ENCODE measurements at regions not wholly inside any gene's neighbourhood (a gene's known extent, or its start where the extent isn't known, plus 50 kb on each side); places are given as distances from the start of the nearest gene placed in this dataset.

DNA sequence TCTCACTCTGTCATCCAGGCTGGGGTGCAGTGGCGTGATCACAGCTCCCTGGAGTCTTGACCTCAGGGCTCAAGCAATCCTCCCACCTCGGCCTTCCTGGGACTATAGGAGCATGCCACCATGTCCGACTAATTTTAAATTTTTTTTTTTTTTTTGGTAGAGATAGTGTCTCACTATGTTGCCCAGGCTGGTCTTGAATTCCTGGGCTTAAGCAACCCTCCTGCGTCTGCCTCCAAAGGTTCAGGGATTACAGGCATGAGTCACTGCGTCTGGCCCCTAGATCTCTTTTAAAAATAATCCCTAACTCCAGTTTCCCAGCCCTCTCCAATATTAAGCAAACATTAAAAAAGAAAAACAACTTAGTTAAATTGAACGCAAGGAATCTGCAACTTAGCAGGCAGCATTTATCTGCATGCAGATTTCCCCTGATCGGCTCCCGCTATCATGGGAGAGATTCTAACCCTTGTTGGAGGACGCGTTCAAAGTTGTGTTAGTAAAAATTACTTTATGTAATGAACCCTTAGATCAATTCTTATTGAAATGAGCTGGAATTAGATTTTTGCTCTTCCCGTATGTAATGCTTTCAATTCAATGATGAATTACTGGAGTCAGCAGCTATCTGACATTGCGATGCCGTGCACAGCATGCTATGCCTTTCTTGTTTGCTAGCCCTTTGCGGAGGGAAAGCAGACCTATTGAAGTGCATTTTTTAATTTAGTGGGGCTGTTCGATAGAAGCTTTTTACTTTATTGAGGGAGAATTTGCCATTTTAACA lies 171.7 kb downstream of the HAPSTR1 start:
- Histone ChIP-seq H3K27ac (ENCODE audit: low read length) (no peak overlapping the region), H3K4me1 (ENCODE audit: low read length) (no peaks in the 10 kb centered on the region), H3K27me3 (replicated peaks; ENCODE audit: insufficient read depth, low read length) (no peaks in the 10 kb centered on the region), H3F3A (ENCODE audit: insufficient read depth, low read length) (no peaks in the 10 kb centered on the region), H2AFZ (ENCODE audit: low read length) (no peak overlapping the region), H3K4me2 (ENCODE audit: low read depth, low read length) (no peak overlapping the region), H3K9me2 (replicated peaks; ENCODE audit: insufficient read depth, low read length) (no peaks in the 10 kb centered on the region), H3K9me3 (replicated peaks; ENCODE audit: insufficient read depth, low read length) (no peaks in the 10 kb centered on the region), H4K20me1 (ENCODE audit: insufficient read depth, low read length) (no peaks in the 10 kb centered on the region), H3K4me3 (ENCODE audit: low read length) (no peak overlapping the region), H3K36me3 (replicated peaks; ENCODE audit: insufficient read depth, low read length) (no peaks in the 10 kb centered on the region), H3K9ac (ENCODE audit: low read length) (no peak overlapping the region), H3K79me2 (ENCODE audit: low read length) (no peaks in the 10 kb centered on the region)
- TF ChIP-seq CTCF (IDR thresholded peaks at IDR 0.05; ENCODE audit: low read length) (no peak), EZH2 (optimal IDR thresholded peaks at IDR 0.05; ENCODE audit: low read depth, low read length) (no peak), EZH2phosphoT487 (IDR thresholded peaks at IDR 0.05; ENCODE audit: low read length) (no peak)
- DNase-seq = no peak

DNA sequence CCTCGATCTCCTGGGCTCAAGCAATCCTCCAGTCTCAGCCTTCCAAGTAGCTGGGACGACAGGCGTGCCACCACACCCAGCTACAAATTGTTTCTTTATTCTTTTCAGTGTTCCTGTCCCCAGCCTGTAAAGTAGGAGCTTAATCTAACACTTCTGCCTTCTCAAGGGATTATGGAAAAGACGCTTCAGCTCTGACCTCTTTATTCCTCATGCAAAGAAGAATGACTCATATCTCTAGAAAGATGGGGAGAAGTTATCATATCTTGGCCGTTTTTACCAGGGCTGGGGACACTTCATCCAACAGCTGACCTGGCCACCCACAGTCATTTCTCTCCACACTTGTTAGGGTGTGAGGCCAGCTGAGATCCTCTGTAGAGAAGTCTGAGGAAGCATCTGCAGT lies 172.6 kb downstream of the HAPSTR1 start:
- TF ChIP-seq CTCF (IDR thresholded peaks at IDR 0.05; ENCODE audit: low read length) (no peak), EZH2 (optimal IDR thresholded peaks at IDR 0.05; ENCODE audit: low read depth, low read length) (no peak), EZH2phosphoT487 (IDR thresholded peaks at IDR 0.05; ENCODE audit: low read length) (no peak)
- Histone ChIP-seq H3F3A (ENCODE audit: insufficient read depth, low read length) (no peaks in the 10 kb centered on the region), H3K9me3 (replicated peaks; ENCODE audit: insufficient read depth, low read length) (no peaks in the 10 kb centered on the region), H3K9me2 (replicated peaks; ENCODE audit: insufficient read depth, low read length) (no peaks in the 10 kb centered on the region), H4K20me1 (ENCODE audit: insufficient read depth, low read length) (no peaks in the 10 kb centered on the region), H3K4me1 (ENCODE audit: low read length) (no peaks in the 10 kb centered on the region), H3K4me2 (ENCODE audit: low read depth, low read length) (no peak overlapping the region), H2AFZ (ENCODE audit: low read length) (no peak overlapping the region), H3K27ac (ENCODE audit: low read length) (no peak overlapping the region), H3K9ac (ENCODE audit: low read length) (no peak overlapping the region), H3K4me3 (ENCODE audit: low read length) (no peak overlapping the region), H3K27me3 (replicated peaks; ENCODE audit: insufficient read depth, low read length) (no peaks in the 10 kb centered on the region), H3K36me3 (replicated peaks; ENCODE audit: insufficient read depth, low read length) (no peaks in the 10 kb centered on the region), H3K79me2 (ENCODE audit: low read length) (no peaks in the 10 kb centered on the region)
- DNase-seq = no peak

- H3K36me3 ChIP-seq (replicated peaks; ENCODE audit: insufficient read depth, low read length) = no peaks in the 10 kb centered on the region
- H3K4me2 ChIP-seq (ENCODE audit: low read depth, low read length) = no peak overlapping the region
- no peak overlapping the region for H3K27ac ChIP-seq (ENCODE audit: low read length)
- no peaks in the 10 kb centered on the region for H3F3A ChIP-seq (ENCODE audit: insufficient read depth, low read length)
- DNase-seq = no peak
- H3K4me1 ChIP-seq (ENCODE audit: low read length) = no peaks in the 10 kb centered on the region
- TF ChIP-seq EZH2phosphoT487 (IDR thresholded peaks at IDR 0.05; ENCODE audit: low read length) (no peak), CTCF (IDR thresholded peaks at IDR 0.05; ENCODE audit: low read length) (no peak), EZH2 (optimal IDR thresholded peaks at IDR 0.05; ENCODE audit: low read depth, low read length) (no peak)
- H3K9me3 ChIP-seq (replicated peaks; ENCODE audit: insufficient read depth, low read length) = no peaks in the 10 kb centered on the region
- no peak overlapping the region for H2AFZ ChIP-seq (ENCODE audit: low read length)
- H3K79me2 ChIP-seq (ENCODE audit: low read length) = no peaks in the 10 kb centered on the region
- H3K27me3 ChIP-seq (replicated peaks; ENCODE audit: insufficient read depth, low read length) = no peaks in the 10 kb centered on the region
- H3K9ac ChIP-seq (ENCODE audit: low read length) = no peak overlapping the region
- H3K9me2 ChIP-seq (replicated peaks; ENCODE audit: insufficient read depth, low read length) = no peaks in the 10 kb centered on the region
- no peak overlapping the region for H3K4me3 ChIP-seq (ENCODE audit: low read length)
- no peaks in the 10 kb centered on the region for H4K20me1 ChIP-seq (ENCODE audit: insufficient read depth, low read length)
Observed at GRCh38 chr16:9268446-9268845, 177.0 kb downstream of the HAPSTR1 start.
